ENCODE measurements at regions not wholly inside any gene's neighbourhood (a gene's known extent, or its start where the extent isn't known, plus 50 kb on each side); places are given as distances from the start of the nearest gene placed in this dataset.
A peak's percentile ranks its signal among the peaks of the same experiment; 100 is the strongest.
"Not testable (repeated sequence)": the region's sequence is repeated elsewhere in the genome, so short reads cannot be mapped to it uniquely, and the experiment has no call there.

DNA sequence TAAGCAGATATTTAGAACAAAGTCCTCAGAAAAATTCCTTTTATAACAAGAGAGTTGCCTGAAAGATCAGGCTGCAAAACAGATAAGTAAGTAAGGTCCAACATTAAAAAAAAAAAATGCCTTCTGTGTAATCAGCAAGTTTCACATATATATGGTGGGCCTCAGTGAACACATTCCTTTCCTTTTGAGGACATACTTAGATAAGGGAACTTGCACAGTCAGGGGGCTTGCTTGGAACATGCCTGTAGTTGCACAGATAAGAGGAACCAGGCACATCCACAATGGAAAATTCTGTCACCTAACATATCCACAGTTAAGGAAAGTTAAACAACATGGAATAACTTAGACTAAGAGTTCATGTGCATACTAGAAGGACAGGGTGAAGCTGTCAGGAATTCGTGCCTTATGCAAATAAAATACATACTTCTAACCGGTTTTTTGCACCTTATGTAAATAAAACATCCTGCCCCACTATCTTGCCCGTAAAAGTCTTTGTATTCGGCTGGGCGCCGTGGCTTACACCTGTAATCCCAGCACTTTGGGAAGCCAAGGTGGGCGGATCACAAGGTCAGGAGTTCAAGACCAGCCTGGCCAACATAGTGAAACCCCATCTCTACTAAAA lies 257.3 kb downstream of the ZNF33B start:
- DNase-seq (ENCODE audit: low read depth in 2 of 3, low spot score in 2 of 3), result no peak

DNA sequence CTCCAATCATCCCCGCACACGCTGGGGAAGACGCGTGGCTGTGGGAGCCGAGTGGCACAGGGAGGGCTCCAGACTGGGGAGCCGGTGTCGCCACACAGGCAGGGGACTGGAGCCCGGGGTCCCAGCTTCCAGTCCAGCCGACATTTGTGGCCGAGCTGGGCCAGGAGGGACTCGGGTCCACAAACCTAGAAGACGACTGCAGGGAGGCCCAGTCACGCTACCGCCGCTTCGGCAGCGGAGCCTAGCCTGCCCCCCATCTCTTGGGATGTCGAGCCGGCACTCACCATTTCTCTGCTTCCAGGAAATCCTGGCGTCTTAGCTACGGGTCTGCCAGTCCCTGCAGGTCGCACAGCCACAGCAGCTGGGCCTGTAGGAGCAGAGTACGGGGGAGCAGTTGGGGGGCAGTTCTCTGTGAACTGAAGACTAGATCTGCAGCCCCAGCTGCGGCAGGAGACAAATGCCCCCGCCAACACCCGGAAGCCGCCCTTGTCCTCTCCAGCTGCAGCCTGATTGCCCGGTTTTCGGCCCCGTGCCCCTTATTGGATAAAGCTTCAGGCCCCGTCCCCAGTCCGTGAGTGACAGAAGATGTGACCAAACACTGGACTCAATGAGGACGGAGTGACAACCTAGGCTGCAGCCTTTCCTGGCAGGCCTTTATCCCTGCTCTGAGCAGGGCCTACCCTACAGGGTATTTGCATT lies 270.7 kb downstream of the ZNF33B start:
- DNase-seq (ENCODE audit: low read depth in 2 of 3, low spot score in 2 of 3), result peak in 2 of 3 experiments; percentile 0

DNA sequence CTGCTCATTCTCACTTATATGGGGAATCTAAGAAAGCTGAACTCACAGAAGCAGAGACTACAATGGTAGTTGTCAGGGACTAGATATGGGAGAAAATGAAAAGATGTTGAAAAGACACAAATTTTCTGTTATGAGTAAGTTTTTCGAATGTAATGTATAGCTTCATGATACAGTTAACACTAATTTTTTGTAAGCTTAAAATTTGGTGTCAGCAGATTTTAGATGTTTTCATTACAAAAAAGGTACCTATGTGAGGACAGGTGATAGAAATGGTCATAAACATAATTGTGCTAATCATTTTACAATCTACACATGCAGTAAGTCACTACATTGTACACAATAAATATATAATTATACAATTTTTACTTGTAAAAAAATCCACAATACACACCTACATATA lies 286.6 kb downstream of the ZNF33B start:
- no peak for DNase-seq (ENCODE audit: low read depth in 2 of 3, low spot score in 2 of 3)

- not testable (repeated sequence) for DNase-seq (ENCODE audit: low read depth in 2 of 3, low spot score in 2 of 3)
These were observed 301.6 kb downstream of the ZNF33B start for GRCh38 chr10:42336593-42337337.

- DNase-seq (ENCODE audit: low read depth in 2 of 3, low spot score in 2 of 3), result not testable (repeated sequence)
These were observed 302.6 kb downstream of the ZNF33B start for GRCh38 chr10:42335653-42336296.

- DNase-seq (ENCODE audit: low read depth in 2 of 3, low spot score in 2 of 3), result no peak
These were observed 334.0 kb downstream of the ZNF33B start for GRCh38 chr10:42304341-42304740.

DNA sequence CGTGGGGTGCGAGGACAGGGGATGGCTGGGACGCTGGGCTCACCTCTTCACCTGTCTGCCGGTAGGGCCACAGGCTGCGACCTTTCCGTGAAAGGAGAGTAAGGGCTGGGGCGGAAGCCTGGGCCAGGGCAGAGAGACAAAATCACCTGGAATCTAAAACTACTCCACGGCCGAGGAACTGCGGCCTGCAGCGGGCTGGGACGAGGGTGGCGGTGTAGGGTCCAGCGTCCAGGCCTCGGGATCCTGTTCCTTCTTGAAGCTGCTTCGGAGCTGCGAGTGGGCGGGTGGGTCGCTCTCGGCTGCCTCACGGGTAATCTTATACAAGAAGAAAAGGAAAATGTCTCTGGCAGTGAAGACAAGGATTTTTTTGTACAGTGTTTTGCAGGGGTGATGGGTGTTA lies 356.5 kb downstream of the ZNF33B start:
- not testable (repeated sequence) for DNase-seq (ENCODE audit: low read depth in 2 of 3, low spot score in 2 of 3)

DNA sequence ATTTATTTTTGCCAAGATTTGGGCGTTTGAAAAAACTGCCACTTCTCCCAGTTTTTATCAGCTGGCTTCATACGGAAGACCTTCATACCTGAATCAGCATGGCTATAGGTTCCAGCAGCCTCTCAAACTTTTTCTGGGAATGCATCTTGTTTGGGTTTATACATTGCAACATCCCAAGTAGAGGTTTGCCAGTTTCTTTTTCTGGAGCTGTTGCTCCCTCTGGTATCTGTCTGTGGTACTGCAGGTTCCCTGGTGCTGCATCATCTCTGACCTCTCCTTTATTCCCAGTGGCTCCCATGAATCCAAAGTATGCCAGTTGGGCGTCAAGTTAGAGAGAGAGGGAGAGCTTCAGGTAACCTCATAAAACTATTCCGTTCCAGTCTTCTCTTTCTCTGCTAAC lies 368.6 kb downstream of the ZNF33B start:
- not testable (repeated sequence) for DNase-seq (ENCODE audit: low read depth in 2 of 3, low spot score in 2 of 3)

DNA sequence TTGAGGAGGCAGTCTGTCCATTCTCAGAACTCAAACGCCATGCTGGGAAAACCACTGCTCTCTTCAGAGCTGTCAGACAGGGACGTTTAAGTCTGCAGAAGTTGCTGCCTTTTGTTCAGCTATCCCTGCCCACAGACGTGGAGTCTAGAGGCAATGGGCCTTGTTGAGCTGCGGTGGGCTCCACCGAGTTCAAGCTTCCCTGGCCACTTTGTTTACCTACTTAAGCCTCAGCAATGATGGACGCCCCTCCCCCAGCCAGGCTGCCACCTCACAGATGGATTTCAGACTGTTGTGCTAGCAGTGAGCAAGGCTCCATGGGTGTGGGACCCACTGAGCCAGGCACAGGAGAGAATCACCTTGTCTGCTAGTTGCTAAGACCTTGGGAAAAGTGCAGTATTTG lies 375.1 kb downstream of the ZNF33B start:
- not testable (repeated sequence) for DNase-seq (ENCODE audit: low read depth in 2 of 3, low spot score in 2 of 3)

- not testable (repeated sequence) for DNase-seq (ENCODE audit: low read depth in 2 of 3, low spot score in 2 of 3)
These were observed 395.4 kb downstream of the ZNF33B start for GRCh38 chr10:42243002-42243401.

DNA sequence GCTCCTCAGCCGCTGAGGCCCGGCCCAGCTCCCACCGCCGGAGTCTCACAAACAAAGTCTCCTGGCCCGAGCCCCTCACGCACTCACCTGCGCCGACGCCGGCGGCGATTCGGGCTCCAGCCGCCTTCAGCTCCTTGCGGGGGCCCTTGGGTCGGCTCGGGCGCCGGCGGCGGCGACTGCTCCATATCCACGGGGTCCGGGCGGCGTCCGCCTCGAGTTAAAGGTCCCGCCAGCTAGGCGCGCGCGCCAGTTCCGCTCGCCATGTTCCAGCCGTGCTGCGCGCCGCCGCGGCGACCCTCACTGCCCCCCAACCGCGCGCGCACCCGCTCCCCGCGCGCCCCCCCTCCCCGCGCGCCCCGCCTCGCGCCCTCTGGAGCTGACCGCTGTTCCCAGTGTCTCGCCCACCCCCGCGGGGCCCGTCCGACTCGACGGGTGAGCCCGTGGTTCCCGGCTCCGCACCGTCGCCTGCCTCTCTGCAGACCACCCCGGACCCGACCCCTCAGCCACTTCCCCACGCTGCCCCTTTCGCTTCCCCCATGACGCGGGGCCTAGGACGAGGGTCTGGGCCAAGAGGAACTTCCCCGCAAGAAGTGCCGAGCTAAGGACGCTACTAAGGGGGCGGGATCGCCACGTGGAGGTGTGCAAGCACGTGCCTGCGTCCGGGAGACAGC lies 396.1 kb downstream of the ZNF33B start:
- DNase-seq (ENCODE audit: low read depth in 2 of 3, low spot score in 2 of 3), result no peak

GRCh38 chr10:42236401-42236800 lies 402.0 kb downstream of the ZNF33B start:
- not testable (repeated sequence) for DNase-seq (ENCODE audit: low read depth in 2 of 3, low spot score in 2 of 3)

GRCh38 chr10:42235736-42236135 lies 402.6 kb downstream of the ZNF33B start:
- not testable (repeated sequence) for DNase-seq (ENCODE audit: low read depth in 2 of 3, low spot score in 2 of 3)

GRCh38 chr10:42235241-42235640 lies 403.1 kb downstream of the ZNF33B start:
- not testable (repeated sequence) for DNase-seq (ENCODE audit: low read depth in 2 of 3, low spot score in 2 of 3)

DNA sequence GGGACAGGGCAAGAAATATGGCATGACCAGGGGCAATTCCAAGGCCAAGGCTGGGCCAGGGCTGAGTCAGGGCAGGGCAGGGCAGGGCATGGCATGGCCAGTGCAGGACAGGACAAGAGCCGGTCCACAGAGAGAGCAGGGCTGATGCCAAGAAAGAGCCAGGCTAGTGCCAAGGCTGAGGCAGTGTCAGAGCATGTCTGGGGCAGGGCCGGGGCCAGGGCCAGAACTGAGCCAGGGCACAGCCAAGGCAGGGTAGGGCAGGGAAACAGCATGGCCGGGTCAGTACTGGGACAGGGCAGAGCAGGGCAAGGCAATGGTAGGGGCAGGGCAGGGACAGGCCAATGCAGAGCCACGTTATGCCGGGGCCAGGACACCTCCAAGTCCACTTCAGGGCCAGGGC lies 403.9 kb downstream of the ZNF33B start:
- not testable (repeated sequence) for DNase-seq (ENCODE audit: low read depth in 2 of 3, low spot score in 2 of 3)

- DNase-seq (ENCODE audit: low read depth in 2 of 3, low spot score in 2 of 3), result not testable (repeated sequence)
These were observed 404.7 kb downstream of the ZNF33B start for GRCh38 chr10:42233461-42234206.

DNA sequence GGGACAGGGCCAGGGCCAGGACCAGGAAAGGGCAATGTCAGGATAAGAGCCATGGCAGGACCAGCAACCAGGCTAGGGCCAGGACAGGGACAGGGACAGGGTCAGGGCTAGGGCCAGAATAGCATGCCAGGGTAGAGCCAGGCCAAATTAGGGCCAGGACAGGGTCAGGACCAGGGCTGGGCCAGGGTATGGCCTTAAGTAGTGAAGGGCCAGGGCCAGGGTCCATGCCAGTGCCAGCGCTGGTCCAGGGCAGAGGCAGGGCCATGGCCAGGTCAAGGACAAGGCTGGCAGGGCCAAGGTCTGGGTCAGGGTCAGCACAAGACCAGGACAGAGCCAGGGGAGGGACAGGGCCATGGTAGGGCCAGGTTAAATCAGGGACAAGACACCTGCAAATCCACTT lies 405.4 kb downstream of the ZNF33B start:
- not testable (repeated sequence) for DNase-seq (ENCODE audit: low read depth in 2 of 3, low spot score in 2 of 3)

DNA sequence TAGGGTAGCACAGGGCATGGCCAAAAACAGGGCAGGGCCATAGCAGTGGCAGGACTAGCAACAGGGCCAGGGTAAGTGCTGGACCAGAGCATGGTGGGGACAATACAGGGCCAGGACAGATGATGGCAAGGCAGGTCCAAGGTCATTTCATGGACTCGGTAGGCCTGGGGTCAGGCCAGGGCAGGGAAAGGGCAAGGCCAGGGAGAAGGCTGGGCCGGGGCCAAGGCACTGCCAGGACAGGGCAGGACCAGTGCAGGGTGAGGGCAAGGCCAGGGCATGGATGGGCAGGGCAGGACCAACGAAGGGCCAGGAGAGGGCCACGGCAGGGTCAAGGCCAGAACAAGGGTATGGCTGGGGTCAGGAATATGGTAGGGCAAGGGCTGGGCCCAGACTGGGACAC lies 407.6 kb downstream of the ZNF33B start:
- not testable (repeated sequence) for DNase-seq (ENCODE audit: low read depth in 2 of 3, low spot score in 2 of 3)

DNA sequence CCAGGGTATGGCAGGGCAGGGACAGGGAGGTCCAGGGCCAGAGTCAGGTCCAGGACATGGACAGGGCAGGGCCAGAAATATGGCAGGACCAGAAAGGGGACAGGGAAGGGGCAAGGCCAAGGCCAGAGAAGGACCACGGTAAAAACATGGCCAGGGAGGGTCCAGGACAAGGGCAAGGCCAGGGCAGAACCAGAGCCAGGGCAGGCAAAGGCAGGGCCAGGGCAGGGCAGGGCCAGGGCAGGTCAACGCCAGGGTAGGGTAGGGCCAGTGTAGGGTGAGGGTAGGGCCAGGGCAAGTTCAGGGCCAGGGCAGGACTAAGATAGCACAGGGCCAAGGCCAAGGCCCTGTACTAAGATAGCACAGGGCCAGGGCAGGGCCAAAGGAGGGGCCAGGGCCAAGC lies 408.3 kb downstream of the ZNF33B start:
- not testable (repeated sequence) for DNase-seq (ENCODE audit: low read depth in 2 of 3, low spot score in 2 of 3)

GRCh38 chr10:42227859-42228258 lies 410.5 kb downstream of the ZNF33B start:
- DNase-seq (ENCODE audit: low read depth in 2 of 3, low spot score in 2 of 3), result not testable (repeated sequence)

All from activated CD8-positive, alpha-beta memory T cell treated with anti-CD3 and anti-CD28 coated beads for 48 hours (primary cell).